ENCODE measurements at regions not wholly inside any gene's neighbourhood (a gene's known extent, or its start where the extent isn't known, plus 50 kb on each side); places are given as distances from the start of the nearest gene placed in this dataset.

DNA sequence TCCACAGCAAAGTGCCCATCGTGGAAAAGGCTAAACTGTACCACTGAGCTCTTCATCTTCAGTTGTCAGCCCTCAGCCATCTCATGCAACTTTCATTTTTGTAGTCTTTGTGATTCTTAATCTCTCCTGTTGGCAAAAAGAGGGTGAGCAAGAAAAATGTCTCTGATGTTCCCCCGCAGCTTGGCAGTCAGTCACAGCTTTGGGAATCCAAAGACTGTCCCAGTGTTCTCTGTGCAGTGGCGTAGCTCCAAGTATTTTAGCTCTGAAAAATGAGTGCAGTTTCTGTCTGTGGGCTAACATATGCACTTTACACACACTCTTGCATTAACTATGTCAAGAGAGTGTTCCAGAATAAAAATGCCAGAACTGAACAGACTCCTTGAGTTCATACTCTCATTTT is 372.2 kb downstream of the TMEM232 start:
- in situ Hi-C loops (cut with HindIII; ENCODE audit: low pct_unique_long_range_greater_than_20kb, low sequenced_read_pairs), result no loop called here
- intact Hi-C loops (cut with micrococcal nuclease; ENCODE audit: unreplicated experiment), result no loop called here
- Histone ChIP-seq H3K27me3 (ENCODE audit: control insufficient read depth, insufficient read depth, low read length) (no peaks in the 10 kb centered on the region), H3K27ac (ENCODE audit: low read length) (no peak overlapping the region), H3K4me3 (ENCODE audit: low read depth in 2 of 2, low read length in 2 of 2) (no peak overlapping the region), H3K9me3 (ENCODE audit: control insufficient read depth, insufficient read depth, low read depth, low read length) (no peaks in the 10 kb centered on the region), H3K36me3 (ENCODE audit: control insufficient read depth, insufficient read depth, low read length) (no peaks in the 10 kb centered on the region), H3K4me1 (ENCODE audit: control insufficient read depth, insufficient read depth, low read length) (no peaks in the 10 kb centered on the region)
- POLR2A ChIA-PET, result no interaction called here
- CTCF ChIA-PET, result interaction anchor here (0.6 kb wide), 1 partner anchor 1313 kb away, joined by 3 read pairs; no protein-coding TSS in a partner anchor
- ATAC-seq (no peak), DNase-seq (ENCODE audit: low read depth, low spot score) (no peak)
- TF ChIP-seq TCF7L2 (IDR thresholded peaks at IDR 0.05; ENCODE audit: low read depth, low read length) (no peak), POLR2AphosphoS5 (IDR thresholded peaks at IDR 0.05; ENCODE audit: low read depth, low read length) (no peak), SIN3A (IDR thresholded peaks at IDR 0.05; ENCODE audit: borderline replicate concordance, insufficient read depth, low read depth, low read length) (no peak)
- TF ChIP-seq, protein P1, sequence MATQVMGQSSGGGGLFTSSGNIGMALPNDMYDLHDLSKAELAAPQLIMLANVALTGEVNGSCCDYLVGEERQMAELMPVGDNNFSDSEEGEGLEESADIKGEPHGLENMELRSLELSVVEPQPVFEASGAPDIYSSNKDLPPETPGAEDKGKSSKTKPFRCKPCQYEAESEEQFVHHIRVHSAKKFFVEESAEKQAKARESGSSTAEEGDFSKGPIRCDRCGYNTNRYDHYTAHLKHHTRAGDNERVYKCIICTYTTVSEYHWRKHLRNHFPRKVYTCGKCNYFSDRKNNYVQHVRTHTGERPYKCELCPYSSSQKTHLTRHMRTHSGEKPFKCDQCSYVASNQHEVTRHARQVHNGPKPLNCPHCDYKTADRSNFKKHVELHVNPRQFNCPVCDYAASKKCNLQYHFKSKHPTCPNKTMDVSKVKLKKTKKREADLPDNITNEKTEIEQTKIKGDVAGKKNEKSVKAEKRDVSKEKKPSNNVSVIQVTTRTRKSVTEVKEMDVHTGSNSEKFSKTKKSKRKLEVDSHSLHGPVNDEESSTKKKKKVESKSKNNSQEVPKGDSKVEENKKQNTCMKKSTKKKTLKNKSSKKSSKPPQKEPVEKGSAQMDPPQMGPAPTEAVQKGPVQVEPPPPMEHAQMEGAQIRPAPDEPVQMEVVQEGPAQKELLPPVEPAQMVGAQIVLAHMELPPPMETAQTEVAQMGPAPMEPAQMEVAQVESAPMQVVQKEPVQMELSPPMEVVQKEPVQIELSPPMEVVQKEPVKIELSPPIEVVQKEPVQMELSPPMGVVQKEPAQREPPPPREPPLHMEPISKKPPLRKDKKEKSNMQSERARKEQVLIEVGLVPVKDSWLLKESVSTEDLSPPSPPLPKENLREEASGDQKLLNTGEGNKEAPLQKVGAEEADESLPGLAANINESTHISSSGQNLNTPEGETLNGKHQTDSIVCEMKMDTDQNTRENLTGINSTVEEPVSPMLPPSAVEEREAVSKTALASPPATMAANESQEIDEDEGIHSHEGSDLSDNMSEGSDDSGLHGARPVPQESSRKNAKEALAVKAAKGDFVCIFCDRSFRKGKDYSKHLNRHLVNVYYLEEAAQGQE (IDR thresholded peaks at IDR 0.05; ENCODE audit: insufficient read depth in 1 of 2, low read depth in 2 of 2, low read length in 1 of 2), result no peak
- TF ChIP-seq, protein P2, sequence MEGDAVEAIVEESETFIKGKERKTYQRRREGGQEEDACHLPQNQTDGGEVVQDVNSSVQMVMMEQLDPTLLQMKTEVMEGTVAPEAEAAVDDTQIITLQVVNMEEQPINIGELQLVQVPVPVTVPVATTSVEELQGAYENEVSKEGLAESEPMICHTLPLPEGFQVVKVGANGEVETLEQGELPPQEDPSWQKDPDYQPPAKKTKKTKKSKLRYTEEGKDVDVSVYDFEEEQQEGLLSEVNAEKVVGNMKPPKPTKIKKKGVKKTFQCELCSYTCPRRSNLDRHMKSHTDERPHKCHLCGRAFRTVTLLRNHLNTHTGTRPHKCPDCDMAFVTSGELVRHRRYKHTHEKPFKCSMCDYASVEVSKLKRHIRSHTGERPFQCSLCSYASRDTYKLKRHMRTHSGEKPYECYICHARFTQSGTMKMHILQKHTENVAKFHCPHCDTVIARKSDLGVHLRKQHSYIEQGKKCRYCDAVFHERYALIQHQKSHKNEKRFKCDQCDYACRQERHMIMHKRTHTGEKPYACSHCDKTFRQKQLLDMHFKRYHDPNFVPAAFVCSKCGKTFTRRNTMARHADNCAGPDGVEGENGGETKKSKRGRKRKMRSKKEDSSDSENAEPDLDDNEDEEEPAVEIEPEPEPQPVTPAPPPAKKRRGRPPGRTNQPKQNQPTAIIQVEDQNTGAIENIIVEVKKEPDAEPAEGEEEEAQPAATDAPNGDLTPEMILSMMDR (IDR thresholded peaks at IDR 0.05), result no peak
- no TSS peak for BruUV-seq (replicated peaks)

DNA sequence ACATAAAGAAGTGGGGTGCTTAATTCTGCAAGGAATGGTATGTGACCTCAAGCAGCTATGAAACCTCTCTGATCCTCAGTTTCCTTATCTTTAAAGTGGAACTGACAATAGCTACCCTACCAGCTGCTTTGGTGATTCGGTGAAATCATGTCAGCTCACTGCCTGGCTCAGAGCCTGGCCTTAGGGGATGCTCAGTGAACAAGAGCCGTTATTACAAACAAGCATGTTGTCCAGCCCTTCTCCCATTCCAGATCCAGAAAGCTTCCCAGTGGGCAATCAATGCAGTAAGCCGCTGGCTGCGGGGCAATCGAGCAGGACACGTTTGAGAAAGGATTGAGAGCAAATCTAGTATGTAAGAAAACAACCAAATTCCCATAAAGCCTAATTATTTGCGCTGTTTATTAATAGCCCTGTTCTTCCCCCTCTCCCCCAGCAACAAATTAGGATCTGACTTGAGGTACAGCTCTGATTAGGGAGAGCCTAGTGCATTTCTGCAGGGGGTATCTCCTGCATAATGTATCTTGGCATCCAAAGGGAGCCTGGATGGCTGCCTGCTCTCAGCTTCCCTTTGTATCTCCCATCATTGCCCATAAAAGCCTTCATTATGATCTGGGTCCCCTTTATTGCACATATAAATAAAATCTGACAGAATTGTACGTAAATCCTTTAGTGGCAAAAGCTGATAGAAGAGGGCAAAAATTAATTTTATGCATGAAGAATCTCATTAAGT is 371.4 kb downstream of the TMEM232 start:
- intact Hi-C loops (cut with micrococcal nuclease; ENCODE audit: unreplicated experiment) (no loop called here), in situ Hi-C loops (cut with HindIII; ENCODE audit: low pct_unique_long_range_greater_than_20kb, low sequenced_read_pairs) (no loop called here)
- CTCF ChIA-PET, result interaction anchor here (0.6 kb wide), 1 partner anchor 1312 kb away, joined by 3 read pairs; no protein-coding TSS in a partner anchor
- H3K27me3 ChIP-seq (ENCODE audit: control insufficient read depth, insufficient read depth, low read length), result no peaks in the 10 kb centered on the region
- H3K27ac ChIP-seq (ENCODE audit: low read length), result no peak overlapping the region
- H3K4me3 ChIP-seq (ENCODE audit: low read depth in 2 of 2, low read length in 2 of 2), result no peak overlapping the region
- BruUV-seq (replicated peaks), result no TSS peak
- no peaks in the 10 kb centered on the region for H3K36me3 ChIP-seq (ENCODE audit: control insufficient read depth, insufficient read depth, low read length)
- ATAC-seq (no peak), DNase-seq (ENCODE audit: low read depth, low spot score) (no peak)
- H3K4me1 ChIP-seq (ENCODE audit: control insufficient read depth, insufficient read depth, low read length), result no peaks in the 10 kb centered on the region
- POLR2A ChIA-PET, result no interaction called here
- no peak for TF ChIP-seq POLR2AphosphoS5 (IDR thresholded peaks at IDR 0.05; ENCODE audit: low read depth, low read length)
- TF ChIP-seq TCF7L2 (IDR thresholded peaks at IDR 0.05; ENCODE audit: low read depth, low read length), result no peak
- TF ChIP-seq, protein P2 (IDR thresholded peaks at IDR 0.05), result no peak
- TF ChIP-seq, protein P1 (IDR thresholded peaks at IDR 0.05; ENCODE audit: insufficient read depth in 1 of 2, low read depth in 2 of 2, low read length in 1 of 2), result no peak
- TF ChIP-seq SIN3A (IDR thresholded peaks at IDR 0.05; ENCODE audit: borderline replicate concordance, insufficient read depth, low read depth, low read length), result no peak
- no peaks in the 10 kb centered on the region for H3K9me3 ChIP-seq (ENCODE audit: control insufficient read depth, insufficient read depth, low read depth, low read length)

Measured in Panc1 (cell line).